ENCODE measurements at regions not wholly inside any gene's neighbourhood (a gene's known extent, or its start where the extent isn't known, plus 50 kb on each side); places are given as distances from the start of the nearest gene placed in this dataset.

DNA sequence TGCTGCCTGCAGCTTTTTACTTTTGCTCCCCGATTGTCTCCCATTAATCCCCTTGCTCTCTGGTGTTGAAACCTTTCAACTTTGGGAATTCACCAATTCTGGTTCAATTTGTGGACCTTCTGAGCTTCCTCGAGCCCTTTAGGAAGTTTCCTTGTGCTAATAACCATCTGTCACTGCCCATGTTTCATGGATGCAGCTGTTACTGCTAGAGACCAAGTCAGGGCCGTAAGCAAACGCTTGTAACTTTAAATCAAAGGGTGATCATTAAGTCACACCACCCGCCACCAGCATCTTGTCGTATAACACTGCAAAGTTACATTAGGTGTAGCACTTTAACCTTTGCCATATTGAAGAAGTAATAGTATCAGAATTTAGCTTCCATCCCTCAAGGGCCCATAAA, 268.3 kb upstream of the SASH1 start:
- Histone ChIP-seq H3K27me3 (no peaks in the 10 kb centered on the region), H3K36me3 (no peaks in the 10 kb centered on the region), H3K9me3 (no peaks in the 10 kb centered on the region), H3K4me3 (no peak overlapping the region)
- no peak for DNase-seq

DNA sequence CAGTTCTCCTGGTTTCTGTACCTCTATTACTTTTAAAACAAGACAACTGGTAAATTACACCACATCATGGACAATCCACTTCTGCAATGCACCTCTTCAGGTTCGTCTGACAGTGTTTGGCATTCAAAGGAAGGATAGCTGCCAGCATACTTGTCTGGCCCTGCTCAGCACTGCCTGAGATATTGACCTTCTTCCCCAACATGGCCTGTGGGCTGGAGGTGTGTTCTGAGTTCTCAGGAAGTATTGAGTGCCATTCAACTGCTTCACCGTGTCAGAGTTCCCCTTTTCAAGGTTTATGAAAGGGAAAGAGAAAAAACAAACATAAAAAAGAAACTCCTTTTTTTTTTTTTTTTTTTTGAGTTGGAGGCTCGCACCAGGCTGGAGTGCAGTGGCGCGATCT, 267.9 kb upstream of the SASH1 start:
- no peak overlapping the region for H3K4me3 ChIP-seq
- H3K36me3 ChIP-seq: no peaks in the 10 kb centered on the region
- DNase-seq: no peak
- H3K27me3 ChIP-seq: no peaks in the 10 kb centered on the region
- no peaks in the 10 kb centered on the region for H3K9me3 ChIP-seq

DNA sequence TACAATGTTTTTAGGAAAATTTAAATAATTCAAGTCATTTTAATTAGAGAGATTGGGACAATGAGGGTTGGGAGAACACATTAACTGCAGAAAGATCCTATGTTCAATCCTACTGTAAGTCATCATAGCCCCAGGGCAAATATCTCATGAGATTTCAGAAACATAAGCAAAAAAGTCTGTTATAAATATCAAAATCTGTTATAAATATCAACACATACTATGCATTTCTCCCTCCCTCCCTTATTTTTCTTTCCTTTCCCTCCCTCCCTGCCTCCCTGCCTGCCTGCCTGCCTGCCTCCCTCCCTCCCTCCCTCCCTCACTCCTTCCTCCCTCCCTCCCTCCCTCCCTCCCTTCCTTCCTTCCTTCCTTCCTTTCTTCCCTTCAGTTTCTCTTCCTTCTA, 267.3 kb upstream of the SASH1 start:
- Histone ChIP-seq H3K4me3 (no peak overlapping the region), H3K27me3 (no peaks in the 10 kb centered on the region), H3K9me3 (no peaks in the 10 kb centered on the region), H3K36me3 (no peaks in the 10 kb centered on the region)
- DNase-seq: no peak

DNA sequence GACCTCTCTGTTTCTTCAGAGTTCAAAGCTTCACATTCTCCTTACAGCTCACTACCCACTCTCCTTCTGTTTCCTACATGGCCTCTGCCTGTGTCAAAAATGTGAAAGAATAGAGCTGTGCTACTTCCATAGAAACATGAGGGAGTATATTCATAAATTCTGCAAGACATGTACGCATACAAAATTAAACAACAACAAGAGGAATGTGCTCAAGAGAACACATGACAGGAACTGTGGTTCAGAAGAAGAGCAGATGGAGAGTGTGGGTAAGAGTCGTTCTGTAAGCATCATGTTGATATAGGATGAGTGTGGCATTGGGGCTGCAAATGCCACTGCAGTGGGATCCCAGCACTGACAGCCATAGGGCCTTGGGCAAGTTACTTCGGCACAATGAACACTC, 266.6 kb upstream of the SASH1 start:
- no peaks in the 10 kb centered on the region for H3K9me3 ChIP-seq
- H3K4me3 ChIP-seq: no peak overlapping the region
- H3K27me3 ChIP-seq: no peaks in the 10 kb centered on the region
- no peaks in the 10 kb centered on the region for H3K36me3 ChIP-seq
- no peak for DNase-seq

DNA sequence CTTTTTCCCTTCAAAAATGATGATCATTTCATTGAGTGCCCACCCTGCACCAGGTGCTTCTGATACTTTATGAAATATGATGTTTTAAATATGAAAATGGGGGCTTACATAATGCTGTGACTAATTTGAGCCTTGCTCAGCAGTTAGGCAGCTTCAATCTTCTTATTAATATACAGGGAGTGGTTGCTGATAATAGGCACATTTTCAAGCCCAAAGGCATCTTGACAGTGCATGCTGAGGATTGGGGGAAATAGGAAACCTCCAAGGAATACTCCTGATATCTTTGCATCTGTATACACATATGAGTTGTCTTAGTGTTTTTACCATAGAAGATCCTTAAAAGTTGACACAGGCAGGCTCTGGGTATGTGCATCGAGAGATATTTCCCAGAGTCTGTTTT, 262.3 kb upstream of the SASH1 start:
- H3K4me3 ChIP-seq: no peak overlapping the region
- no peaks in the 10 kb centered on the region for H3K9me3 ChIP-seq
- H3K36me3 ChIP-seq: no peaks in the 10 kb centered on the region
- H3K27me3 ChIP-seq: no peaks in the 10 kb centered on the region
- DNase-seq: no peak

DNA sequence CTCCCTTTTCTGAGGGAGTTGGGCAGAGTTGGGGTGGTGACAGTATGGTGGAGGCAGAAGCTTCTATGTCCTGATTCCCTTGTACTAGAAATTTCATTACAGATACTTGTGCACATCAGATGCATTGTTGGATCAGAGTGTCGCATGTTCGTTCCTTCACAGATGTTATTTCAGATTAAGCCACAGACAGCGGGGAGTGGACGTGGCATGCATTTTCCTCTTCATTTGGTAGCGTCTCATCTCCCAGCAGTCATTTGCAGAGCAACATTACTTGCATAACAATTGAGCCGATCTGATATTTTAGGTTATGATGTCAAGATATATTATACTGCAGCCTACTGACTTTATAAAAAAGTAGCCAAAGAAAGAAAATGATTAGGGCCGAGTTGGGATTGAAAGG, 261.6 kb upstream of the SASH1 start:
- Histone ChIP-seq H3K36me3 (no peaks in the 10 kb centered on the region), H3K4me3 (no peak overlapping the region), H3K9me3 (no peaks in the 10 kb centered on the region), H3K27me3 (no peaks in the 10 kb centered on the region)
- no peak for DNase-seq

DNA sequence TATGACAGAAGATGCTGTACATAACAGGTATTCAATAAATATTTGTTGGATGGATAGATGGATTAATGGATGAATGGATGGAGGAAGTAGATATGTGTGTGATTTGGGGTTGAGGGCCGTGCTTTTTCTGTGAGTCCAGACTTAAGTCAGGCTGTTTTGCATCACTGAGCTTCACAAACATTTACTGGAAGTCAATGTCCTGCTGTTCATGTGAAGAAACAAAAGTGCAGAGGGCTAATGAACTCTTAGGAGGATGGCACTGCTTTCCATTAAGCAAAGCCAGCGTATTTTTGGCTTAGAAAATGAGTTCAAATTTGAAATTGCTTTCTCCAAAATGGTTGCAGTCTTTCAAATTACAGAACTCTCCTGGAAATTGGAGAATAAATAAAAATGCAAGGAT, 260.6 kb upstream of the SASH1 start:
- H3K9me3 ChIP-seq: no peaks in the 10 kb centered on the region
- no peak for DNase-seq
- no peak overlapping the region for H3K4me3 ChIP-seq
- H3K36me3 ChIP-seq: no peaks in the 10 kb centered on the region
- H3K27me3 ChIP-seq: no peaks in the 10 kb centered on the region

DNA sequence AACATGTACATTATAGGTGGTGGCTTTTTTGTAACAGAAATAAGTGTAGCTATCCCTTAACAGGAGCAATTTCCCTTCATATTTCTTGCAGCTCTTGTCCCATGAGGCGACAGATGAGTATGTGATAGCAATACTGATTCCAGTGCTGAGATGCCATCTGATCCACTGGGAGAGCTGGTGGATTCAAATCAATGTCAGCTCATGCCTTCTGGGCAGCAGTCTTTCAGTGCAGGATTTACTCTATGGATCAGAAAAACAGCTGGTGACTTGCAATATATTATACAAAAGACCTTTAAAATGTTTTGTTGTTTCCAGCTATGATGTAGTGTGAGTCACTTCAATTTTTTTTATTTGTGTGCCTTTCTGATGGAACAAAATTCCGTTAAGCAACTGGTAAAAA, 259.9 kb upstream of the SASH1 start:
- no peaks in the 10 kb centered on the region for H3K27me3 ChIP-seq
- H3K4me3 ChIP-seq: no peak overlapping the region
- H3K9me3 ChIP-seq: no peaks in the 10 kb centered on the region
- peak; percentile 5 for DNase-seq
- no peaks in the 10 kb centered on the region for H3K36me3 ChIP-seq

DNA sequence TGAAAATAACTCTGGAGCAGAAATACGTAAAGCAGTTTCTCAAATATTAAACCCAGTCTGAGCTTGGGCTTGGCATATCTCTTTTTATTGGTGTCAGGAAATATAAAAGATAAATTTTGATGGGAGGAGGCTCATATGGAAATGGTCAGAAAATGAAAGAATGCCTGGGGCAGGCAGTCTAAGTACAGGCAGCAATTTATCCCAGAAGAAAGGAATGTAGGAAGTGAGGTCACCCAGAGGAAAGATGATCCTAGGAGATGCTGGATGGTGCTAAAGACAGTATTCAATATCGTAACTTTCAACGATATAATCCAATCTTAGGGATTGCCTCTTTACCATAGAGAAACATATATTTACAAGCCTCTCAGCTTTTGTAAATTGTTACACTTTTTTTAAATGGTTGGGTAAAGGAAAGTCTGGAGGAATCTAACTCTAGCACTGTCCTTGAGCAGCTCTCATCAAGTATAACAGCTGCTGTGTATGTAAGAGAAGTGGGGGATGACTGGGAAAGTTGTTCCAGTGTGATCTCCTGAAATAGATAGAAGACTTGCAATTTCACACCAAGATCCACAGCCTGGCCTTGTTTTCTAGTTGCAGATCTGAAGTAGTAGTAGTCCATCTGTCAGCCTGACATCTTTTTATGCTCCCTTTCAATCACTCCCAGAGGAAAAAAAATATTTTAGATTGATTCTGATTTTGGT, 256.9 kb upstream of the SASH1 start:
- no peak overlapping the region for H3K4me3 ChIP-seq
- H3K36me3 ChIP-seq: no peaks in the 10 kb centered on the region
- H3K27me3 ChIP-seq: no peaks in the 10 kb centered on the region
- DNase-seq: no peak
- H3K9me3 ChIP-seq: peaks cover 2% of the 10 kb centered on the region; the same call in 1 of the 2 replicates

DNA sequence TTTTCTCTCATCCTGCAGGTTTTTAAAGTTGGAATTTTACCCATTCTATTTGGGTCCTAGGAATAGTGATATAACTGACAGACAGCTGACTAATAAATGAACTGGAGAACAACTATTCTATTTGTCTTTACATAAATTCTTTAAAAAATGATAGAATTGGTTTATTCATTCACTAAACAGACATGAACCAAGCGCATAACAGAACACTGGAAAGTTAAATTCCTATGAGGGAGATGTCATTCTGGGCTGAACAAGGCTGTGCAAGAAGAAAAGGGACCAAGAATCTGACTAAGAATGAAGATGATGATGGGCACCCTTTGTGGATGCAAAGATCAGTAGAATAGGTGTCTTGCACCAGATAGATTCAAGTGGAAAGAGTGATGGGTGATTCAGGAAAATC, 256.3 kb upstream of the SASH1 start:
- no peak overlapping the region for H3K4me3 ChIP-seq
- H3K9me3 ChIP-seq: peaks cover 7% of the 10 kb centered on the region
- H3K36me3 ChIP-seq: no peaks in the 10 kb centered on the region
- DNase-seq: no peak
- no peaks in the 10 kb centered on the region for H3K27me3 ChIP-seq

DNA sequence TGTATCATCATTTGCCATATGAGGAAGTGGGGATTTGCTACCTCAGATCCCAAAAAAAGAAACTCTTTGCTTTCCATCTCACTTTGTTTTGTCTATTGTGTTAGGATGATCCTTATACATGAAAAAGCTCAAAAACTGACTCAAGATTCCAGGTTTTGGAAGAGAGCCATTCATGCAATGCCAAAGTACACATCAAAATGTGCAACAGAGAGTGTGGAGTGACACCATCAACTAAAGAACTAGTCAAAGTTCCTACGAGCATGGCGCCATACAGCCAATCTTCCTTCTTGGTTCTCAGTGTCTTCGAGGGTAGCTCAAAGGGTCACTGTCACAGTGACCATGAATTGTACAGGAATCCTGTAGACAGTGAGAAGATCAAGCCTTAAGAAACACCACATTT, 255.8 kb upstream of the SASH1 start:
- Histone ChIP-seq H3K4me3 (no peak overlapping the region), H3K27me3 (no peaks in the 10 kb centered on the region), H3K9me3 (peaks cover 12% of the 10 kb centered on the region), H3K36me3 (no peaks in the 10 kb centered on the region)
- no peak for DNase-seq

DNA sequence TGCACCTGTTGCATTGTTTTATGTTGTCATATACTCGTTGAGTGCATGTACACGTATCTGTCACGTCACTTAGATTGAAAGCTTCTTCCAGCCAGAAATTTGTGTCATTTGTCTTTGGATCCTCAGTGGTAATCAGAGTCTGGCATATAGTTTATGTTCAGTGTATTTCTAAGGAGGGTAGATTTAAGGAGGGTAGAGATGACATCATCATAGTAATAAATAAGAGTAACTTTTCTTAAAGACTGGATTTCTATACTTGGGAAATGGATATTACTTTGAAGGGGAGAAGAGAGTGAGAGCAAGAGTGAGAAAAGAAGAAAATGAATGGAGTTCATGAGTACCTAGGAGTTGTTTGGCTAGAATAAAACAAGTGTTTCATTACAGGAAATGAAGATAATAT, 255.0 kb upstream of the SASH1 start:
- no peak for DNase-seq
- Histone ChIP-seq H3K36me3 (no peaks in the 10 kb centered on the region), H3K27me3 (no peaks in the 10 kb centered on the region), H3K9me3 (peaks cover 13% of the 10 kb centered on the region), H3K4me3 (no peak overlapping the region)

DNA sequence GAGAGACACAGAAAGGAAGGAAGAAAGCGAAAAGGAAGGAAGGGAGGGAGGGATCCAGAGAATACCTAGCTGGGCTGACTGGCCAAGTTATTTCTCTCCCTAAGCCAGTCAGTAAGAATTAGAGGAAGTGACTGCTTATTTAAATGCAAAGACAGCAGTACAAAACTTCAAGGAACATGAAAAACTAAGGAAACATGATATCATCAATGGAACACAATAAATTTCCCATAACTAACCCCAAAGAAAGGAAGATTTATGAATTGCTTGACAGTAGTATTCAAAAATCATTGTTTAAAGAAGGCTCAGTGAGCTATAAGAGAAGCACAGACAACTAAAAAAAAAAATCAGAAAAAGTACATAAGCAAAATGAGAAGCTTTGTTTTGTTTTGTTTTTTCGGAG, 252.3 kb upstream of the SASH1 start:
- Histone ChIP-seq H3K9me3 (peaks cover 13% of the 10 kb centered on the region), H3K36me3 (no peaks in the 10 kb centered on the region), H3K4me3 (no peak overlapping the region), H3K27me3 (no peaks in the 10 kb centered on the region)
- no peak for DNase-seq

DNA sequence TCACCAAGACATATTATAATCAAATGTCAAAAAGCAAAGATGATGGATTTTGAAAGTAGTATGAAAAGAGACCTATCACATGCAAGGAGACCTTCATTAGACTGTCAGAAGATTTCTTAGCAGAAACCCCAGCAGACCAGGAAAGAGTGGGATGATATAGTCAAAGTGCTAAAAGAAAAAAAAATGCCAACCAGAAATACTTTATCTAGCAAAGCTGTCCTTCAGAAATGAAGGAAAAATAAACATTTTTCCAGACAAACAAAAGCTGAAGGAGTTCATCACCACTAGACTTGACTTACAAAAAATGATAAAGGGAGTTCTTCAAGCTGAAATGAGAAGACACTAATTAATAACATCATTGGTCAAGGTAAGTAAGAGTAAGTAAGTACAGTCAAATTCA, 251.2 kb upstream of the SASH1 start:
- Histone ChIP-seq H3K27me3 (no peaks in the 10 kb centered on the region), H3K36me3 (no peaks in the 10 kb centered on the region), H3K9me3 (peaks cover 13% of the 10 kb centered on the region), H3K4me3 (no peak overlapping the region)
- DNase-seq: no peak

DNA sequence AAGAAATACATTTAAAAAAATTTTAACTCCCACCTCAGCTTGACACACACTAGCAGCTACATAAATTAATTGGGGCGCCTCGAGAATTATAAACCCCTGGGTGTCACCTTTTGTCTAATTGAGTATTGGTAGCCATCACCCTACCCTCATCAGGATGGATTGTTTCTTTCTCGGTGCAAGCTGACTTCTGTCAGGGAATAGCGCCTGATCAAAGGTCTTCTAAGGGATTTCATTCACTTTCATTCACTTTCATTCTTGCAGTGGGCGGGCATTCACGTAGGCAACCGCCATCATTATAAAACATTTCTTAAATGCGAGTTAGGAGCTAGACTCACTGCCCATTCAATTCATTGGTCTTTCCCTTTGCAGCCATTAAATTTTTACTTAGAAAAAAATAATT, 239.2 kb upstream of the SASH1 start:
- Histone ChIP-seq H3K4me3 (no peak overlapping the region), H3K27me3 (no peaks in the 10 kb centered on the region), H3K9me3 (no peaks in the 10 kb centered on the region), H3K36me3 (no peaks in the 10 kb centered on the region)
- DNase-seq: no peak

DNA sequence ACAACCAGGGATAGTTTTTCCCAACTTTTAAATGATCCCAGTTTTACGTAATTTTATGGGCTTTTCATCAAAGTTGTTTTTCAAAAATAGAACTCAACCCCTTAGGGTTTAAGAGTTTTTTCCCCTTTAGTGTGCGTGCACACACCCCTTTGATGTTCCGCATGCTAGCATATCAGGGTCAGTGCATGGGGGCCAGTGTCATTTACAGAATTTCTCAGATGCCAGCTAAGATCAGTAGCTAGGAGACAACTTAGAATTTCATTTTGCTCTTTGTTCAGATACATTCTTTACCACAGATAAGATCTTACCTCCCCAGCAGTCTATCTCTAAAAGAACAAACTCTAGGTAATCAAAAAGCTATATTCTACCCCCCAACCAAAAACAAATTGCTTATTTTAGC, 238.5 kb upstream of the SASH1 start:
- Histone ChIP-seq H3K9me3 (no peaks in the 10 kb centered on the region), H3K4me3 (no peak overlapping the region), H3K27me3 (no peaks in the 10 kb centered on the region), H3K36me3 (no peaks in the 10 kb centered on the region)
- DNase-seq: no peak

DNA sequence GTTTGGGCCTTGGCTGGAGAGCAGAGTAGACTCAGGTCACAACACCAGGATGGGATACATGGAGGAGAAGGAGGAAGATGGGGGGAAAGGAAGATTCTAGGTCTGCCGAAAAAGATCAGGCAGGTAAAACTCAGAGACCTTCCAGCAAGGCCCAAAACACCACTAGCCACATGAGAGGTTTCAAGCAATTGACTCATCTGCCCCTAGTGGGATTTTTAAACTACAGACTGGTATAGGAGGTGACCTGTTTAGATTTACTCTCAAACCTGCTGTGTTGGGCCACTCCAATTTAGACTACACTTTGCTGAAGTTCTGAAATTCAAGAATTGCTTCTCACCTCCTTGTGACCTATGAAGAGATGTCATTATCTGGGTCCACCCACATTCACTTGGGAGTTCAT, 236.9 kb upstream of the SASH1 start:
- H3K9me3 ChIP-seq: no peaks in the 10 kb centered on the region
- DNase-seq: no peak
- no peak overlapping the region for H3K4me3 ChIP-seq
- H3K36me3 ChIP-seq: no peaks in the 10 kb centered on the region
- H3K27me3 ChIP-seq: no peaks in the 10 kb centered on the region

DNA sequence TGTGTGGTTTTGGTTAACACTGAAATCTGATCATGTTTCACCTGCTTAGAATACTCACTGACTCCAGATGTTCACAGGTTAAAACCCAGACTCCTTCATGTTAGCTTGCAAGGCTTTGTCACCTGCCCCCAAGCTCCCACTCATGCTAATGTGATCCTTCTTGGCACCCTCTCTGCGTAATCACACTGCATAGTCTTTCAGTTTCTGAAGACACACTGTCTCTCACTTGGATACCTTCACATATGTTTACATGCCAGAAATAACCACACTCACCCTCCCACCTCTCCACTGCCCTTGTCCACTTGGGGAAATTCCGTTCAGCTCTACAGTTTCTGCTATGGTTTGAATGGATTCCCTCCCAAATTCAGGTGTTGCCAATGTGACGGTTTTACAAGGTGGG, 234.7 kb upstream of the SASH1 start:
- no peak overlapping the region for H3K4me3 ChIP-seq
- DNase-seq: no peak
- no peaks in the 10 kb centered on the region for H3K27me3 ChIP-seq
- no peaks in the 10 kb centered on the region for H3K36me3 ChIP-seq
- H3K9me3 ChIP-seq: no peaks in the 10 kb centered on the region

DNA sequence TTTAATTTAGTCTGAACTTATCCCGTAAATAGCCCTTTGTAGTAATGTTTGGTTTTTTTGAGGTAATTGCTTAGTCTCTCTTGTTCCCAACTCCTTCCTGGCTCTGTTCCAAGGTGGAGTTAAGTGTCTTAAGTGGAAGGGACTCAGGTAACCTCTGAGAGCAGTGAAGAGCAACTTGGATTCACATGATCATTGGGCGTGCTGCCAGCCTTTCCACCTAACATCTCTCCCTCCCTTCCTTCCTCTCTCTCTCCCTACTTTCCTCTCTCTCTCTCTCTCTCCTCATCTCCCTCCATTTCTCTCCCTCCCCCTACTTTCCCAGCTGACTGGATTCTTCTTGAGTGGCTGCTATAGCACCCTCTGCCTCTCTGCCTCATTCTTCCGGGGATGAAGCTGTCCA, 232.9 kb upstream of the SASH1 start:
- Histone ChIP-seq H3K4me3 (no peak overlapping the region), H3K36me3 (no peaks in the 10 kb centered on the region), H3K27me3 (no peaks in the 10 kb centered on the region), H3K9me3 (no peaks in the 10 kb centered on the region)
- no peak for DNase-seq

All from MG63 (cell line).